NCI-H82 (cell line): ENCODE measurements at regions not wholly inside any gene's neighbourhood (a gene's known extent, or its start where the extent isn't known, plus 50 kb on each side); places are given as distances from the start of the nearest gene placed in this dataset.
A peak's percentile ranks its signal among the peaks of the same experiment; 100 is the strongest.

Experiments used
- DNase-seq: peaks from one replicate; lab custom pipeline; 2025; lab: John Stamatoyannopoulos, UW

DNA sequence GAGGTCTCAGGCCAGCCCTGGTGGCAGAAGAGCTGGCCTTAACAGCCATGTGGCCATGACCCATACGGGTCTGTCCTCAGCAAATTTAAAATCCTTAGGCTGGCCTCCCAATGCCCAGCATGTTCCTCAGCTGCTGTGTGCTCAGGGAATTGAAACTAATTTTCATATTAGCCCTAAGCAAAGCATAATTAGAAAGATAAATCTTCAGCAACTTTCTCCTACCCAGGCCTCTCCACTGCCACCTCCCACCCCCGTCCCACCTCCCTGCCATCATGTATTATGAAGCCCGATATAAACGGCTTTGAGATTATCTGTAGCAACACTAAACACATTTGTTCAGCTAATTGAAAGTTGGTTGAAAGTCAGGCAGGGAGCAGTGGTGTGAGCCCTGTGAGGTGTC lies 178.8 kb upstream of the NTM start:
- DNase-seq, result peak; percentile 16

DNA sequence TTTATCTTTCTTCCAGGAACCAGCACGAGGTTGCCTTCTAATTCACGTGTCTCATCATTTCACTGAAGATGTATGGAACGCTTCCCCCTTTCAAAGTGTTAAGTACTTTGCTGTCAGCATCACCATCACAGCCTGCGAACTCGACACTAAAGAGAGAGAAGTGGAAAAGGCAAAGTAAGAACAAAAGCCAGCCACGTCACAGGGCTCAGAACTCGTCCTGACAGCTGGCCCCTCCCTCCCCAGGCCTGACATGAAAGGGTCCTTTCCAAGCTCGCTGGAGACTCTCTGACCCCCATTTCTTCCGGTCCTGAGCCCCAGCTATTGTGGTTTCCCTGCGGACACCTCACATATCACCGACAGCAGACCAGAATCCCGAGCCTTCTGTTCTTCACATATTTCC lies 177.8 kb upstream of the NTM start:
- DNase-seq, result no peak

DNA sequence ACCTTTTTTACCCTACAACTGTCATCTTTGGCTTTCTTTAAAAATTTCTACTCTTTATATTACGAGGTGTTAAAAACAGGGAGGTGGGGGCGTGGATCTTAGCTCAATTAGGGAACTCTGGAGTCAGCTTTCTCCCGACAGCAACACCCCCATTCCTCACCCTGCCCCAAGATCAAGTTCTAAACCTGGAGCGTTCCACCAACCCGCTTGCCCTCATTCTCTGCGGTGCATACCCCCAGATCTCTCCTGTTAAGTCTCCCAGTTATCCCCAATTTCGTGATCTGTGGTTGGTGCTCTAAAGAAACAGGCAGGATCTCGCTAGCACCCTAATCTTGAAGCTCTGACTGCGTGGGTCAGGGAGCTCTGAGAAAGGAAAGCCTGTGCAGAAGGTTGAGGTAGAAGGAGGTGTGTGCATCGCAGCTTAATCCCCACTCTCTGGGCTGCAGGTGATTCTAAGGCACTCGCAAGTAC lies 177.3 kb upstream of the NTM start:
- no peak for DNase-seq

GRCh38 chr11:131194726-131195125 lies 175.7 kb upstream of the NTM start:
- no peak for DNase-seq

DNA sequence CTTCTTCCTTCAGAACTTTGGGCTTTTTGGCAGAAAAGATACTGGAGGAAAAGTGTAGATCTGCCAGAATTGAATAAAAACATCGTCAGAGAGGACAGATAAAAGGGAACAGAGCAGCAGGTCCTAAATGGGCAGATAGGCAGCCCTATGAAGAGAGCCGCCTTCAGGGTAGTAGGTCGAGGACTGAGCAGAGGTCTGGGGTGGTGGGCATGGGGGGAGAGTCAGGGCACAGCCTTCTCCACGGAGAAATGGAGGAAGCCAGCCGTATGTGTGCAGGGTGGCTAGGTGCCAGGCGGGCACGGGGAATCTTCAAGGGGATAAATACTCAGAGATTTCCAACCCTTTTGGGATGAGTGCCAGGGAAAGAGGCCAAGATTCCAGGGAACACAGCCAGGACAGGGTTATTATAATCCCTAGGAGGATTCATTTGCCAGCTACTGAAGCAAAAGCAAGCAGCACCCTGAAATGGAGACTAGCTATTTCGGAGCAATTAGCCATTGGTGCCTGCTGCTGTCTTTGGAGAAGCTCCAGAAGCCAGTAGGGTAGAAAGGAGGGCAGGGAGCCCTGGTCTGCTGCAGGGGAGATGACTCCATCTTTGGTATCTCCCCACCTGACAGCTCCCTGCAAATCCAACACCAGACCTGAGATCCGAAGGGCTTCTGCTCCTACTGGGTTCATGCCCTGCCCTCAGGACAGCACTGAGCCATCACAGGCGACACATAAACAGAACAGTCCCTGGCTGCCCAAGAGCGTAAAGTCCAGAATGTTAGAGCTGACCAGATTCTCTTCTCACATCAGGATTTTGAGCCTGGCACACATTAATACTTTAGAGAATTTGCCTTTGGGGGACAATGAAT lies 174.5 kb upstream of the NTM start:
- DNase-seq, result no peak

GRCh38 chr11:131198161-131199014 lies 172.0 kb upstream of the NTM start:
- DNase-seq, result no peak

GRCh38 chr11:131199015-131199280 lies 171.5 kb upstream of the NTM start:
- DNase-seq, result no peak

- no peak for DNase-seq
These were observed 168.7 kb upstream of the NTM start for GRCh38 chr11:131201674-131202073.

- no peak for DNase-seq
These were observed 167.4 kb upstream of the NTM start for GRCh38 chr11:131203040-131203439.

DNA sequence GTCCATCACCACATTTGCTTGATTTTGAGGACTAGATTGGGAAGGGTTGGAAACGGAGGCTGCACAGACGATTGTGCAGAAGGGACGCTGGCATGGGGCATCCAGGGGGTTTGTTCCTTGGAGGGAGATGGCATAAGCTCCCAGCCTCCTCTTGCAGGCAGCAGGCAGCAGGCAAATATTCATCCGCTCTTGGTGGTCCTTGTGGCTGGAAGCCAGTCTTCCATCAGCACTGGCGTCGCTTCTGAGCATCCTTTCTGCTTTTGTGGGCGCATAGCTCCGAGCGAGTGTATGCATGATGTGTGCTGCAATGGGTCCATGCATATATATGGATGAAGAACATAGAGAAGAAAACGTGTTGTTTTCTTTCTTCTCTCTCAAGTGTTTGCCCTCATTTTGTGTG lies 166.1 kb upstream of the NTM start:
- DNase-seq, result no peak

DNA sequence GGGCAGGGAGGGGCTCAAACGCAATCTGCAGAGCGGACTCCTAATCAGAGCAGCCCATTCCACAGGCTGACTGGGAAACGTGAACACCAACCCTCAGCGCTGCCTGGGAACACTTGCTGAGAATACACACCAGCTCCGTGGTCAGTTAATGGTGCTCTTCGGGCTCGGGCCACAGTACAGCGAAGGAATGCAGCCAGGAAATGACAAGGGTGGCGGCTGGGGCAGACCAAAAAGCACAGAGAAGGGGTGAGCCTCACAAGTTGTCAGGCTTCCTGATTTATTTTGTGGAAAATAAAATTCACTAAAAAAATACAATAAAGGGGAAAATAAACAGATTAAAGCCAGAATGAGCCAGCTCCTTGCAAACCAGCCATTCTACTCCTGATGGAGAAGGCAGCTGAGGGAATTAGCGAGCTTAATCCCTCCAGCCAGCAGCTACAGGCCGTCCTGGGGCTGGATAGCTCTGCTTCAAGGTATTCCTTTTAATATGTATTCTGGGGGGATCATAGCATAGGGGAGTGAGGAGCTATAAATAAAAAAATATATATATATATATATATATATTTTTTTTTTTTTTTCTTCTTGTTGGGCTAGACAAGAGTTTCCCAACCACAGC lies 165.5 kb upstream of the NTM start:
- DNase-seq, result peak; percentile 58

DNA sequence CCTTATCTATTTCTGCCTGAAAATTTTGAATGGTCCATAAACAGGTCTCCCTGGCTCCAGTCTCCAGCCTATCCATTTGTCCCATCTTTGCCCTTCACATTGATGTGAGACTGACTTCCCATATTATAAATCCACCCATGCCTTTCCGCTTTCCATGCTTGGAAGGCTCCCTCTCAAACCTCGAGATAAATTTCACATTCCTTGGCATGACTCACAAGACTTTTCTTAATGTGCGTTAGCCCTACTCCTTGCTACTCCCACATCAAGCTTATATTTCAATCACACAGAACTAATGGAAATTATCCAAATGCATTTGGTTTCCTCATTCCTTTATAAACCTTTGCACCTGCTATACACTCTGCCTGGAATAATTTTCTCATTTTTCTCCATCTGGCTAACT lies 163.7 kb upstream of the NTM start:
- no peak for DNase-seq

GRCh38 chr11:131207901-131208300 lies 162.5 kb upstream of the NTM start:
- DNase-seq, result no peak

DNA sequence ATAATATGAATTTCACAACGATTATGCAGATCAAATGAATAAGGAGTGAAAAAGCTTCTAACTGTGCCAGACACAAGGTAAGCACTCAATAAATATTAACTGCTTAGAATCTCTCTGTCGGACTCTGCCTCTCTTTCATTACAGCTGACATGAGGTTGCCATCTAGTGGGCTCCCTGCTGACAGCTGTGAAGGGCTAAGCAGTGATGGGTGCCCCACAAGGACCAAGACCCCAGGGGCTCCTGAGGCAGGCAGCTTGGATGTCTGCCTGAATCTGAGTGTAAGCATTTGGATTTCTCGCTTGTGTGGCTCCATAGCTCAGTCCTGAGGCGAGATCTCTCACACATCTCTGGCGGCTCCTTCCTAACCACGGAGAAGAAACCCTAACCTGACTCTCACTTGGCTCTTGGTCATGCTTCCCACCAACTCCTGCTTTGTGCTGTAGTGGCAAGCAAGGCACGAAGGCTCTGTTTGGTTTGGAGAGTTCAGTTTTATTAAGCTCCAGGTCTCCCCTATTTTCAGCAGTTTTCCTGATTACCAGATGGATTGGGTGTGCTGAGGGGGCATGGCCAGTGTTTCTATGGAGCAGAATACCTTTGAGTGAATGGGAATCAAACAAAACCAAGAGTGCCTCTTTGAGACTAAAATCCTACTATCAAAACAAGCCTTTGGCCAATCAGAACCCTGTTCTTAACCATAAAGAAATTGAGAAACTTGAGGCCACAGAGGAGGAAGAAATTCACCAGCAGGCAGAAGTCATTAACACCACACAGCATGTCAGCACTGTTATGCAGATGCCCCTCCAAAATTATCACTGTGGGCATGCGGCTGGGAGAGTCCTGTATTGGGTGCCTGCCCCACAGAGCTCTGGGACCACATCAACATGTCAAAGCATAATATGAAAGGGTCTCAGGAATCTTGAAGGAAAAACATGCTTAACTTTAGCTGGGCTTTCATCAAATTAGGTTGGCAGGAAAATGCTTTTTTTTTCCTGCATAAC lies 152.8 kb upstream of the NTM start:
- DNase-seq, result peak; percentile 57

GRCh38 chr11:131218542-131218941 lies 151.9 kb upstream of the NTM start:
- DNase-seq, result peak; percentile 13

- DNase-seq, result peak; percentile 81
These were observed 150.8 kb upstream of the NTM start for GRCh38 chr11:131219646-131220045.

DNA sequence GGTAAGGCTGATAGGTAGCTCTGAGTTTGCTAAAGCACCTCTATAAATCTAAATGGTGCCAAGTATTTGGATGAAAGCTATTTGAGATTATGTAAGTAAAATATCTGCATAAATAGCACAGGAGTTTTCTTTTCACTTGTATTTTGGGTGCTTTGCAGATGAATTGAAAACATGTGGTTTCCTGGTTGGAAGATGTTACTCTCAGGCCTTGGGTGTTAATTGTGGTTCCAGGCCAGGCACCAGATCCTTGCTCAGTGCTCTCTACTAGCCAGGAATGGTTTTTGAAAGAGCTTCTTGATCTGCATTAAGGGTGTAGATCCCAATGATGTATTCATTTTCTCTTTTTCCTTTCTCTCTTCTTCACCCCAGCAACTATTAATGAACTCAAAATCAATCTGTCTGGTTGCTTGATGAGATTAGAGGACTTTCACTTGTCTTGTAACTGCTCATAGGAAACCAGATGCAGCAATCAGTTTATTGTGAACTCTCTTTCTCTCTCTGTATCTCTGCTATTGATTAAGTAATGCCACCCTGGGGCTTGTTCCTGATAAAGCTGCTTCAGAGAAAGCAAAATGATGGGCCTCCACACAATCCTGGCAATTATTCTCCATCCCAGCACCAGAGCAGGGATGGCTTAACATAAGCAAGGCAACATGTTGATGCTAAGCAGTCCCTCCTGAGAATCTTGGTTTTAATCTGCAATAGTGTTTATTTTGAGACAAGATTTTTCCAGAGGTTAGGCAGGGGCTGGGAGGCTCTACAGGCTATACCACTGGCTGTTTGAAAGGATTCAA lies 147.0 kb upstream of the NTM start:
- peak; percentile 10 for DNase-seq

DNA sequence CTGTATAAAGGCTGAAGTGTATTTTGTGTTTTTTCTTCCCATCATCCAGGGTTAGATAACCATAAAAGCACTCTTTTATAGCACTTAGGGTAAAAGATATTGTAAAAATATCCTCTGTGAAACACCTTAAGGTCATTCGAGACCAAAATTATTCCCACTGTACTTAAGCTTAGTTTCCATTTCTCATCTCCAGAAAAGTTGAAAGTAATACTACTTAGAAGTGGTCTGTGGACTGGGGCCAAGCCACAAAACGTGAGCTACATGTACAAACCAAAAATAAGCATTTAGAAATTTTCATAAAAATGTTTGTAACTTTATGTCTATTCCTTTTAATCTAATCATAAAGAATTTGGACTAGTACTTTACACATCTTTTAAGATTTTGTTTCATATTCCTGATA lies 142.0 kb upstream of the NTM start:
- no peak for DNase-seq

- no peak for DNase-seq
These were observed 141.2 kb upstream of the NTM start for GRCh38 chr11:131229221-131229620.

- no peak for DNase-seq
These were observed 139.0 kb upstream of the NTM start for GRCh38 chr11:131231317-131231940.
